HPDE6-E6E7 (cell line): ENCODE measurements at regions not wholly inside any gene's neighbourhood (a gene's known extent, or its start where the extent isn't known, plus 50 kb on each side); places are given as distances from the start of the nearest gene placed in this dataset.
"Not testable (repeated sequence)": the region's sequence is repeated elsewhere in the genome, so short reads cannot be mapped to it uniquely, and the experiment has no call there.

ENCODE experiments used
- DNase-seq: peaks from one replicate; pipeline ENCODE4 v3.0.0; 2011; ENCODE audit warnings: missing footprints; ENCODE audit errors: extremely low spot score

- DNase-seq: no peak
Observed at GRCh38 chr3:167106456-167106855, 273.6 kb downstream of the ZBBX start.

DNA sequence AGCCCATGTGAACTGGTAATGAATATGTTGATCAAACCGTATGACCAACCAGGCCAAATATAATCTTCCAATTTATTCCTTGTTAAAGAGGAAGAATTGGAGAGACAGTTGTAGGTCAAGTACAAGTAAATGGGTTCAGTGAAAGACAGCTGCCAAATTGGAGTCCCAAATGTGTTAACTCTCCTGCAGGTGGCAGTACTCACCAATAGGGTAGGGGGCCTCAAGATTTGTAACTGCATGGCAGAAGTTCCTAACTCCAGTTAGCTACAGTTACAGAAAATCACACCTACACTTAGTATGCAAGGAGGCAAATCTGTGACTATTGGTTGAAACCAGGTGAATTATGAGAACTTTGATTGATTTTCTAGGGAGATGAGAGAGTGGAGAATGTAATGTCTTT, 278.0 kb downstream of the ZBBX start:
- DNase-seq: no peak

DNA sequence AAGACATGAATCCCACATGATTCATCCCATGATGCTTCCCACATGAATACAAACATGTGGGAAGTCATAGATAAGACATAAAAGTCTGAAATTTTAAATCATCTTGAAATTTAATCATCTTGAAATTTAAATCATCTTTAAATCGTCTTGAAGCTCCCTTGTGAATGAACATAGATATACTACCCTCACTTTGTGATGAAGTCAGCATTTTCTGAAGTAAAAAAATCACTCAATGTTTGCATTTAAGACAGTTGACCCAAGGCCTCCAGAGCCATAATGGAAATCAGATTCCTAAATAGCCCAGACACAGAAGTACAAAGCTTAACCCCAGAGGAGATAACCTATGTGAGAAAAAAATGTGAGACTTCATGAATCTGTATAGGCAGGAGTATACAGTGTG, 279.4 kb downstream of the ZBBX start:
- DNase-seq: no peak

GRCh38 chr3:167100200-167100599, 279.9 kb downstream of the ZBBX start:
- DNase-seq: no peak

GRCh38 chr3:167095976-167096375, 284.1 kb downstream of the ZBBX start:
- no peak for DNase-seq

DNA sequence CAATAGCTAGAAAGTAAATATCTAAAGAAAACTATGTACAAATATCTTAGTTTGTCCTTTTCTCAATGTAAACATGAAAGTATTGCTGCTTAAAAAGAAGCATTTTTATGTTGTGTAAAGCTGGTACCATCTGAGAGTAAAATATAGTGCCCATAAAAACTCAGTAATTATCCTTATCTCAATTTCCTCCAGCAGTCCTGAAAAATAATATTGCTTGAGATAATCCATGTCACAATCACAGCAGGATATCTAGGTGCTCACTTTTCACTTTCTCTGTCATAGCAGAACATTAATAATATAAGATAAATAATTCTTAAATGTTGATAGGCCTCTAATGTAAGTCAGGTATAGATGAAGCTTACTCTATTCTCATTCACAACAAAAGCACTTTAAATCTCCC, 285.5 kb downstream of the ZBBX start:
- no peak for DNase-seq

DNA sequence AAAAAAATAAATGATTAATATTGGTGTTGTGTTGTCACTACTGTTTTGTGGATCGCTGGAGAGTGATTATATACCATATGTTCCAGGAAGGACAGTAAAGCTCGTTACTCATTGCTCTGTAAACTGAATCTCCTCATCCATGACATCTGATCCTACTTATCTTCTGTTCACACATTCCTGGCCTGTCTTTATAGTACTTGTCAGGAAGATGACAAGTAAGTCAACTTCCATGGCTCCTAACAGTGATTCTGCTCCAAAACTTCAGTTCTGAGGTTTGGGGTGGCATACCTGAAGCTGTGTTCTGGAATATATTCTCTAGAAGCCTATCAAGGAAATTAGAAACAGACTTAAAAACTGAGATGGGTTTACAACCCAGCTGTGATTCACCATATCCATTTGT, 288.9 kb downstream of the ZBBX start:
- DNase-seq: no peak

DNA sequence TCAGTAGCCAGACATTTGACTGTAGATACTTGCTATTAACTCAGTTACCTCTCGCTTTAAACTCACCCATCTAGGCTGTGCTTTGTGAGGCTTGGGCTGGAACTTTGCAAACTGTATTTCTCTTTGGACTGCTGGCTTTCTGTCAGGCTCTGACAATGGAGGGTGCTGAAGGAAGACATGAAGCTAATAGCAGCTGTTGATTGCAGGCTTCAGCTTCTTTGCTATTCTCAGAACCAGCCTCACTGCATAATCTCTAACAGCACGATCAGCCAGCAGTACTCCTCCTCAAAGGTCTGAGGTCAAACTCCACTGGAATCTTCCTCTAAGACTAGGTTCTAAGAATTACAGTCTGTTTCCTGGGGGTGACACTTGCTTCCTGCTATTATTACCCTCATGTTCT, 295.6 kb downstream of the ZBBX start:
- DNase-seq: no peak

- DNase-seq: no peak
Observed at GRCh38 chr3:167078070-167078622, 302.0 kb downstream of the ZBBX start.

GRCh38 chr3:167067787-167068161, 312.3 kb downstream of the ZBBX start:
- no peak for DNase-seq

GRCh38 chr3:167066977-167067786, 312.9 kb downstream of the ZBBX start:
- no peak for DNase-seq

GRCh38 chr3:167057581-167057980, 322.5 kb downstream of the ZBBX start:
- DNase-seq: no peak

- no peak for DNase-seq
Observed at GRCh38 chr3:167054926-167055325, 325.2 kb downstream of the ZBBX start.

DNA sequence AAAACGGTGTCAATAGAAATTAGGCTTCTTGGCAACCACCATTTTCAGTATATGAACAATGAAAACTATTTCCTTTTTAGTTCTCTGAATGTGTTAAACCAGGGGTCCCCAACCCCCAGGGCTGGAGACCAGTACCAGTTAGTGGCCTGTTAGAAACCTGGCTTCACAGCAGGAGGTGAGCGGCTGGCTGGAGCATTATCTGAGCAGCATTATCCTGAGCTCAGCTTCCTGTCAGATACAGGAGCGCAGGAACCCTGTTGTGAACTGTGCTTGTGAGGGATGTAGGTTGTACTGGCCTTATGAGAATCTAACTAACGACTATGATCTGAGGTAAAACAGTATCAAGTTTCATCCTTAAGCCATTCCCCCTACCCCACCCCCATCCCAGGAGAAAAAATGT, 328.7 kb downstream of the ZBBX start:
- DNase-seq: no peak

GRCh38 chr3:167033866-167034265, 346.2 kb downstream of the ZBBX start:
- no peak for DNase-seq

GRCh38 chr3:167032267-167032876, 347.7 kb downstream of the ZBBX start:
- DNase-seq: peak; percentile 4

DNA sequence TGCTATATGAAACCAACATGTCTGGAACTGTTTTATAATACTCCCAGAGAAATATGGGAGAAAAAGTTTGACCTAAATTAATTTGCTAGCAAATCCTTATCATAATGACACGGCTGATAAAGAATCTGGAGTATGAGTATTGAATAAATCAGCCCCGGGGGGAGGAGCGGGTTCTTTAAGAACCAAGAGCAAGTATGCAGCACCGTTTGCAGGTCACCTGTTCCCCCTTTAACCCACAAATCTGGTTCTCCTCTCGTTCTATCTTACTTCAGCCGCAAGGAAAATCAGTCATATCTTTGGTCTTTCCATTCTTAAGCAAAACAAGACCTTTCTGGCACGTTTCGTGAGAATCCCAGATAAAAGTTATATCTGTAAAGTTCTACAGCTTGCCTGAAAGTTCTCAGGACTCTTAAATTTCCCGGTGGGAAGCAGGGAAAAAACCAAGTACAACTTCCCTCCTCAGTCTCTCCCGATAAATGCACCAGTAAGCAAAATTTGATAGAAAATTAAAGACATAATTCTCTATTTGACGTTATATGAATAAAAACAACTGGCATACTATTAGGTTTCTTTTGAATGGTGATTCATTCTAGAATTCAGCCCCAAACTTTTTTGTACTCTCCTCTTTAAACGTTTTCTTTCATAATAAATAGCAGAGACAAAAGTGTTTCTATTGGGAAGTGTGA, 348.6 kb downstream of the ZBBX start:
- DNase-seq: no peak

DNA sequence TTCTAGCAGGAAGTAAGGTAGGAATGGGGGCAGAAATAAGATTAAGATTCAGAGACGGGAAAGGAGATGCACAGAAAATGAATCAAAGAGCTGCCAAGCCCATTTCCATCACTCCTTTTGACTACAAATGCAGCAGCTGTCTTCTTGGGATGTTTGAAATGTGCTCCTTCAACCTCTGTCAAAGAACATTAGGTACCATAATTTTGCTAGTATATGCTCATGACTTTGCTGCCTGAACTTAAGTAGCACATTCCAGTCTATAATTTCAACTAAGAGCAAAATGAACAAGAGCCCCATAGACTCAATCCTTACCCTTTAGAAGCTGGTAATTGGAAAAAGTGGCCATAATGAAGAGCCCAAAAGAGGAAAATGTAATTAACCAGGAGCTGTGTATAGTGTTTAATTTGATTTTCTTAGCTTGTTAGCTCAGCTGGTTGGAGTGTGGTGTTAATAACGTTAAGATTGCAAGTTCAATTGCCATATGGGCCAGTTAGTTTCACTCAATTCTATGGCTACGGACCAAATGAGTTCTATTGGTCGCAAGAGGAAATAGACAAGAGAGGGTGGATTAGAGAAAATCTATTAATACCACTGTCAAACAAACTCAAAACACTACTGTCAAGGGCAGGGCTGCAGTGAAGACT, 349.9 kb downstream of the ZBBX start:
- no peak for DNase-seq

DNA sequence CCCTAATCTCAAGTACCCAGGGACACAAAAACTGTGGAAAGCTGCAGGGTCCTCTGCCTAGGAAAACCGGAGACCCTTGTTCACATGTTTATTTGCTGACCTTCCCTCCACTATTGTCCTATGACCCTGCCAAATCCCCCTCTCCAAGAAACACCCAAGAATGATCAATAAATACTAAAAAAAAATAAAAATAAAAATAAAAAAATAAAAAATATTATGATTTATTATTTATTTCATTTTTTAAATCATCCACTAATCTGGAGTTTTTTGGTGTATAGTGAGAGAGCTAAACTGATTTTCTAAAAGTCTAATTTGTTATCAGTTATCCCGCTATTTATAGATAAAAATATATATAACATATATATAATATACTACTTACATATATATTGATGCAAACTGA, 360.6 kb downstream of the ZBBX start:
- not testable (repeated sequence) for DNase-seq

DNA sequence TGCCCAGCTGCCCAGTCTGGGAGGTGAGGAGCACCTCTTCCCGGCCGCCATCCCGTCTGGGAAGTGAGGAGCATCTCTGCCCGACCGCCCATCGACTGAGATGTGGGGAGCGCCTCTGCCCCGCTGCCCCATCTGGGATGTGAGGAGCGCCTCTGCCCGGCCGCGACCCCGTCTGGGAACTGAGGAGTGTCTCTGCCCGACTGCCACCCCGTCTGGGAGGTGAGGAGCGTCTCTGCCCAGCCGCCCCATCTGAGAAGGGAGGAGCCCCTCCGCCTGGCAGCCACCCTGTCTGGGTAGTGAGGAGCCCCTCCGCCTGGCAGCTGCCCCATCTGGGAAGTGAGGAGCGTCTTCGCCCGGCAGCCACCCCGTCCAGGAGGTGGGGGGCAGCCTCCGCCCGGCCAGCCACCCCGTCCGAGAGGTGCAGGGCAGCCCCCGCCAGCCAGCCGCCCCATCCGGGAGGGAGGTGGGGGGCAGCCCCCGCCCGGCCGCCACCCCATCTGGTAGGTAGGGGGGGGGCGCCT, 361.4 kb downstream of the ZBBX start:
- not testable (repeated sequence) for DNase-seq

- no peak for DNase-seq
Observed at GRCh38 chr3:167012691-167013090, 367.4 kb downstream of the ZBBX start.

- no peak for DNase-seq
Observed at GRCh38 chr3:167008791-167009190, 371.3 kb downstream of the ZBBX start.
